Breast epithelium (tissue), 4 donors: ENCODE measurements at regions not wholly inside any gene's neighbourhood (a gene's known extent, or its start where the extent isn't known, plus 50 kb on each side); places are given as distances from the start of the nearest gene placed in this dataset.
"Not testable (repeated sequence)": the region's sequence is repeated elsewhere in the genome, so short reads cannot be mapped to it uniquely, and the experiment has no call there.

Source experiments
- DNase-seq, 2 donors: peaks; one replicate each; pipeline ENCODE4 v3.0.0-alpha.2; 2019; ENCODE audit warnings: low spot score in 2 of 2
- H3K27ac ChIP-seq, 2 donors: fragments of 200-600 bp; sonication (generic) in 1 of 2; one replicate each; pipeline ENCODE4 v1.5.1; 2016 to 2019; ENCODE audit warnings: mild to moderate bottlenecking in 1 of 2
- H3K27me3 ChIP-seq, 2 donors: fragments of 200-600 bp; sonication (generic) in 1 of 2; one replicate each; pipeline versions ENCODE4 v1.5.1 to v1.6.0; 2017 to 2019; ENCODE audit warnings: control low read depth in 1 of 2, mild to moderate bottlenecking in 1 of 2
- H3K36me3 ChIP-seq: fragments of 200-600 bp; one replicate; pipeline ENCODE4 v1.5.1; 2019
- H3K4me1 ChIP-seq, 2 donors: fragments of 200-600 bp; sonication (generic); one replicate each; pipeline ENCODE4 v1.5.1; 2016 to 2019; ENCODE audit warnings: control low read depth in 1 of 2
- H3K4me3 ChIP-seq, 3 donors: fragments of 200-600 bp; sonication (generic); 1 replicate in 2 of 3; 2 replicates in 1 of 3; pipeline ENCODE4 v1.5.1; 2016 to 2019; ENCODE audit warnings: mild to moderate bottlenecking in 3 of 3, moderate library complexity in 2 of 3
- H3K9me3 ChIP-seq, 2 donors: fragments of 200-600 bp; sonication (generic) in 1 of 2; one replicate each; pipeline ENCODE4 v1.5.1; 2016 to 2019; ENCODE audit warnings: control low read depth in 1 of 2
- POLR2A ChIP-seq: fragments of 450-650 bp; IDR thresholded peaks from one replicate; pipeline ENCODE4 v1.6.1; 2016; ENCODE audit warnings: antibody characterized with exemption, mild to moderate bottlenecking, moderate library complexity
- POLR2AphosphoS5 ChIP-seq, 3 donors: sonication (generic); formaldehyde crosslinking; IDR thresholded peaks; one replicate each; pipeline ENCODE4 v1.6.1; 2017; ENCODE audit warnings: antibody characterized with exemption in 3 of 3
- intact Hi-C: fragments of 100-400 bp; cut with DNase I; formaldehyde crosslinking; loops from one replicate; pipeline ENCODE4 v1.15.1; 2023; ENCODE audit warnings: low total_unique reads
- TF ChIP-seq, protein P1 (sequence below), 3 donors: fragments of 450-650 bp; IDR thresholded peaks; one replicate each; pipeline ENCODE4 v1.5.1; 2016 to 2017; ENCODE audit warnings: antibody characterized with exemption in 3 of 3, mild to moderate bottlenecking in 3 of 3, moderate library complexity in 3 of 3

DNA sequence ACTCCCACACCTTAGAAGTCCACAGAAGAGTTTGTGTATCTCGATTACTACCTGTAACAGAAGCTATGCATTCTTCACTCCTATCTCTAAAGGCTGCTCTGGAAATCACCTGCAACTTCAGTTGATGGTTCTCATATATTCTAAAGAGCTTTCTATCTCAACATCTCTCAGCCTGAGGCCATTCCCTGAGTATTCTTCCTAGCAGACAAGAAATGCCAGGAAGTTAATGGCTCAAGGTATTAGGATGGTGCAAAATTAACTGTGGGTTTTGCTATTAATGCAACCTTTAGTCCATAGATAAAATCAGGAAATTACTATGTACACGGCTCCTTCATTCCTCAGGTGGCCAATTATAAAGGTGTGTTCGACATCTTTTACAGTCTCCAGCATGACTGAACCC lies 290.1 kb downstream of the ZNF716 start:
- H3K27me3 ChIP-seq, H3K9me3 ChIP-seq, H3K36me3 ChIP-seq, H3K27ac ChIP-seq, H3K4me1 ChIP-seq, DNase-seq, intact Hi-C loops, H3K4me3 ChIP-seq: not testable (repeated sequence)

DNA sequence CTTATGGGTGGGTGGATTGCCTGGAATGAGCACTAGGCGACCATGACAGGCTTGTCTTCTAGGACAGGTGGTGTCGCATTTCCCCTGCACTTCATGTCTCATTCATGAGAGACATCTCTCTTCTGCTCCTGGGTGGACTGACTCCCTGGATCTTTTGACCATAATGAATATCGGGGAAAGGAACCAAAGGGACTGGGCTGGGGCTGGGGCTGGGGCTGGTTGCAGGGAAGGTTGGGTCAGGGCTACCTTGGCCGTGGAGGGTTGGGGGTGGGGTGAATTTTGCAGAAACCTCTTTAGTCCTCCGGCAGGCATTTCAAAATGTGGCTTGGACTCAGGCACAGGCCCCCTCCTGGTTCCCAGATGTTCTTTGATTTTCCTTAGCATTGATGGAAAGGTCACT lies 319.2 kb downstream of the ZNF716 start:
- Histone ChIP-seq H3K27ac (no peak overlapping the region), H3K27me3 (no peaks in the 10 kb centered on the region), H3K9me3 (peaks cover 12 to 38% of the 10 kb centered on the region in 2 donors), H3K4me1 (no peaks in the 10 kb centered on the region), H3K4me3 (no peak overlapping the region), H3K36me3 (no peaks in the 10 kb centered on the region)
- intact Hi-C loops = no loop called here
- no peak for DNase-seq
- TF ChIP-seq POLR2AphosphoS5 (IDR thresholded peaks at IDR 0.05) (no peak), POLR2A (no peak)
- TF ChIP-seq, protein P1, sequence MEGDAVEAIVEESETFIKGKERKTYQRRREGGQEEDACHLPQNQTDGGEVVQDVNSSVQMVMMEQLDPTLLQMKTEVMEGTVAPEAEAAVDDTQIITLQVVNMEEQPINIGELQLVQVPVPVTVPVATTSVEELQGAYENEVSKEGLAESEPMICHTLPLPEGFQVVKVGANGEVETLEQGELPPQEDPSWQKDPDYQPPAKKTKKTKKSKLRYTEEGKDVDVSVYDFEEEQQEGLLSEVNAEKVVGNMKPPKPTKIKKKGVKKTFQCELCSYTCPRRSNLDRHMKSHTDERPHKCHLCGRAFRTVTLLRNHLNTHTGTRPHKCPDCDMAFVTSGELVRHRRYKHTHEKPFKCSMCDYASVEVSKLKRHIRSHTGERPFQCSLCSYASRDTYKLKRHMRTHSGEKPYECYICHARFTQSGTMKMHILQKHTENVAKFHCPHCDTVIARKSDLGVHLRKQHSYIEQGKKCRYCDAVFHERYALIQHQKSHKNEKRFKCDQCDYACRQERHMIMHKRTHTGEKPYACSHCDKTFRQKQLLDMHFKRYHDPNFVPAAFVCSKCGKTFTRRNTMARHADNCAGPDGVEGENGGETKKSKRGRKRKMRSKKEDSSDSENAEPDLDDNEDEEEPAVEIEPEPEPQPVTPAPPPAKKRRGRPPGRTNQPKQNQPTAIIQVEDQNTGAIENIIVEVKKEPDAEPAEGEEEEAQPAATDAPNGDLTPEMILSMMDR (IDR thresholded peaks at IDR 0.05) = no peak

DNA sequence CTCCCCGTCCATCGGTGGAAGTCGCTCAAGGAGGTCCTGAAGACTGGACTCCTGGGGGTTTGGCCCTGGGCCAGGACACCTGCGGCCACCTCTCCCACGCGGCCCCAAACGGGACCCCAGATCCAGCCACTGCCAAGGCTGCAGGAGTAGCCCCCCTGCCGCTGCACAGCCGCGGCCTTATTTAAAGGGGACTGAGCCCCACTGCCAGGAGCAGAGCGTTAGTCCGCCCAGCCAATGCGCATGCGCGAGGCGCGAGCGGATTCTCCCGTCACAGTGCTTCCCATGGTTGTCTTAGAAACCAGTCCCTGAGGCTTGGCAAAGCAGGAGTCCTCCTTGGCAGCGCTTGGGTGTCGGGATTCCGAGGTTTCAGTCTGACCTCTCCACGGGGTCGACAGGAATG lies 320.0 kb downstream of the ZNF716 start:
- intact Hi-C loops = no loop called here
- no peaks in the 10 kb centered on the region for H3K36me3 ChIP-seq
- no peak overlapping the region for H3K27ac ChIP-seq
- H3K4me3 ChIP-seq = no peak overlapping the region
- H3K9me3 ChIP-seq = peaks cover 12 to 47% of the 10 kb centered on the region in 2 donors
- DNase-seq = no peak
- TF ChIP-seq POLR2A = no peak
- TF ChIP-seq POLR2AphosphoS5 (IDR thresholded peaks at IDR 0.05) = no peak
- TF ChIP-seq, protein P1 (IDR thresholded peaks at IDR 0.05) = no peak
- no peaks in the 10 kb centered on the region for H3K27me3 ChIP-seq
- H3K4me1 ChIP-seq = no peaks in the 10 kb centered on the region

DNA sequence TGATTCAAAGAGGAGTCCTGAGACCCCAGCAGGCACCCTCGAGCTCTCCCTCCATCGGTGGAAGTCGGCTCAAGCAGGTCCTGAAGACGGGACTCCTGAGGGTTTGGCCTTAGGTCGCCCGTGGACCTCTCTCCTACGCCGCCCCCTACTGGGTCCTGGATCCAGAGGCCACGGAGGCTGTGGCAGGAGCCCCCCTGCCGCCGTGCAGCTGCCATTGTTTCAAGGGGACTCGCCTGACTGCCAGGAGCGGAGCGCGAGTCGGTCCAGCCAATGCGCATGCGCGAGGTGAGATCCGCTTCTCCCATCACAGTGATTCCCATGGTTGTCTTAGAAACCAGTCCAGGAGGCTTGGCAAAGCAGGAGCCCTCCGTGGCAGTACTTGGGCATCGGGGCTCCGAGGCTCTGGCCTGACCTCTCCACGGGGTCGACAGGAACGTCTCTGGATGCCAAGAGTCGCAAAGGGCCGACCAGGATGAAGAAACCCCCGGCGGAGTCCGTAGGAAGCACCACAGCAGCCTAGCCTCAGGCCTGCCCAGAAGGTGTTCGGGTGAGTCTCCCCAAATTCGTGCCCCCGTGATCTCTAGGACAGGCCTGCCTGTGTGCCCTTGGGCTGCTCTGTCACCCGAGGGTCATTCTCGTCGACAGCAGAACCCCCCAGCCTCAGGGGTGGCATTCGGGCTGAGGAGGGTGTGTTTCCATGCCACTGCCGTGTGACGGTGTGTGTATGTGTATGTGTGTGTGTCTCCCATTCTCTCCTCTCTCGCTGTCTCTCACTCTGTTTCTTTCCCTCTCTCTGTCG lies 322.3 kb downstream of the ZNF716 start:
- Histone ChIP-seq H3K27me3 (no peaks in the 10 kb centered on the region), H3K36me3 (no peaks in the 10 kb centered on the region), H3K9me3 (peaks cover 12 to 67% of the 10 kb centered on the region in 2 donors), H3K27ac (no peak overlapping the region), H3K4me3 (no peak overlapping the region), H3K4me1 (no peaks in the 10 kb centered on the region)
- no peak for DNase-seq
- intact Hi-C loops = no loop called here
- TF ChIP-seq POLR2A (no peak), POLR2AphosphoS5 (IDR thresholded peaks at IDR 0.05) (no peak)
- TF ChIP-seq, protein P1 (IDR thresholded peaks at IDR 0.05) = no peak

DNA sequence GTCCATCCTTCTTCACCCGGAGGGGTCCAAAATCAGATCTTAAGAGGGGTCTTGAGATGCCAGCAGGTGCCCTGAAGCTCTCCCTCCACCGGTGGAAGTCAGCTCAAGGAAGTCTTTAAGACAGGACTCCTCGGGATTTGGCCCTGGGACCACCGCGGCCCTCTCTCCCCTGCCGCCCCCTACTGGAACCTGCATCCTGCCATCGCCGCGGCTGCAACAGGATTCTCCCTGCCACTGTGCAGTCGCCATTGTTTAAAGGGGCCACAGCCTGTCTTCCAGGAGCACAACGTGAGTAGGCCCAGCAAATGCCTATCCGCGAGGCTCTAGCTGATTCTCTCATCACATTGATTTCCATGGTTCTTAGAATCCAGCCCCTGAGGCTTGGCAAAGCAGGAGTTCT lies 324.3 kb downstream of the ZNF716 start:
- H3K36me3 ChIP-seq = no peaks in the 10 kb centered on the region
- no peak for TF ChIP-seq POLR2AphosphoS5 (IDR thresholded peaks at IDR 0.05)
- TF ChIP-seq, protein P1 (IDR thresholded peaks at IDR 0.05) = no peak
- TF ChIP-seq POLR2A = no peak
- intact Hi-C loops = no loop called here
- no peaks in the 10 kb centered on the region for H3K4me1 ChIP-seq
- DNase-seq = no peak
- no peak overlapping the region for H3K4me3 ChIP-seq
- H3K9me3 ChIP-seq = peaks cover 15 to 67% of the 10 kb centered on the region in 2 donors
- H3K27me3 ChIP-seq = no peaks in the 10 kb centered on the region
- H3K27ac ChIP-seq = no peak overlapping the region
